ENCODE measurements at regions not wholly inside any gene's neighbourhood (a gene's known extent, or its start where the extent isn't known, plus 50 kb on each side); places are given as distances from the start of the nearest gene placed in this dataset.

GRCh38 chr3:181613191-181613590, 98.5 kb upstream of the SOX2 start:
- no peak for TF ChIP-seq TAF1 (IDR thresholded peaks at IDR 0.05; ENCODE audit: borderline replicate concordance, insufficient read depth, low read length)
- no peak for TF ChIP-seq REST (IDR thresholded peaks at IDR 0.05; ENCODE audit: insufficient read depth in 1 of 2, low read depth in 2 of 2, low read length in 2 of 2)
- TF ChIP-seq POLR2AphosphoS5 (IDR thresholded peaks at IDR 0.05; ENCODE audit: low read depth, low read length) = no peak
- TF ChIP-seq SIN3A (IDR thresholded peaks at IDR 0.05; ENCODE audit: borderline replicate concordance, insufficient read depth, low read length) = no peak
- TF ChIP-seq FOXP2 (optimal IDR thresholded peaks at IDR 0.05; ENCODE audit: borderline replicate concordance, extremely low read depth, extremely low read length, insufficient read depth) = no peak

DNA sequence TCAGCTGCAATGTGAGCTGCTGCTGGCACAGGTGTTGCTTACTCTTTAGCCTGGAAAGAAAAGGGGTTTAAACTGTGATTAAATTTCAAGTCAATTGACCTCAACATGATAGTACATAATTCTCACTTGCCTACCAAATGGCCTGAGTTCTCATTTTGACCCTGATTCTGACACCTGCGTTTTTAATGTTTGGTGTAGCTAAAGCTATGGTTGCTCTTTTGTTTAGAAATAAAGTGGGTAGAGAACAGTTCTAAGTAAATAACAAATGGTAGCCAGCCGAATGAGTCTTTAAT, 100.8 kb upstream of the SOX2 start:
- TF ChIP-seq SIN3A (IDR thresholded peaks at IDR 0.05; ENCODE audit: borderline replicate concordance, insufficient read depth, low read length) = no peak
- TF ChIP-seq FOXP2 (optimal IDR thresholded peaks at IDR 0.05; ENCODE audit: borderline replicate concordance, extremely low read depth, extremely low read length, insufficient read depth) = no peak
- no peak for TF ChIP-seq POLR2AphosphoS5 (IDR thresholded peaks at IDR 0.05; ENCODE audit: low read depth, low read length)
- TF ChIP-seq REST (IDR thresholded peaks at IDR 0.05; ENCODE audit: insufficient read depth in 1 of 2, low read depth in 2 of 2, low read length in 2 of 2) = no peak
- TF ChIP-seq TAF1 (IDR thresholded peaks at IDR 0.05; ENCODE audit: borderline replicate concordance, insufficient read depth, low read length) = no peak

DNA sequence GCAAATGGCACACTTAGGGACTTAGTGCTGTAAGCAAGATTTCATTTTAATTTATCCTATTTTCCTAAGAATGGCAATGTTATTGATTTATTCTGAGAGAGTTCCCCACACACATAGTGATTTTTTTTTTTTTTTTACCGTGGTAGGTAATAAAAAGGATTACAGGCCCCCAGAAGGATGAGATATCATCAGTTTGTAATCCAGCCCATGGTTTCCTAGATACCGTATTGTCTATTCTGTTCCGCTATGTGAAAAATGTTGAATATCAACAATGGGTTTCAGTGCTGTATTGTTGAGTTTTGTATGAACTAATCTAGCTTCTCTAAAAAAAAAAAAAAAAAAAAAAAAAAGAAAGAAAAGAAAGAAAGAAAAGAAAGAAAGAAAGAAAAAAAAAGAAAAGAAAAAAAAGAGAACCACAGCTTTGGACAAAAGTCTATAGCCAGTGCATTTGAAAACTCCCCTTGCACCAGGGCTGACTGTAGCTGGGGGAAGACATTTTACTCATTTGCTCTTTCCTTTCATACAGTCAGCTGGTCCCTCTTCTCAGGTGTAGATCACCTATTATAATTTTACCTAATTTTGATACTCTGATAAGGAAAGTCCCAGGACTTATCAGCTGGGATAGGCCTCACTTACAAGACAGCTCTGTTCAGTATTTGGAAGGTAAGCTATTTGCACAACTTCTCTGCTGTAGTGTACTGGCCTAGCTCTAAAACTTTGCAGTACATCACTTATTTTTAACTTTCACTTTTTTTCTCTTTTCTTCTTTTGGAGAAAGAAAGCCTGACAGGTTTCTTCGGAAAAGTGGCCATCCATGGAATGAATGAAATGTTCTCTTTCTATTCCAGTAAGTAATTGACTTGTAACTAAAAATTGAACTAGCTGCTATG, 101.4 kb upstream of the SOX2 start:
- TF ChIP-seq FOXP2 (optimal IDR thresholded peaks at IDR 0.05; ENCODE audit: borderline replicate concordance, extremely low read depth, extremely low read length, insufficient read depth) = no peak
- no peak for TF ChIP-seq SIN3A (IDR thresholded peaks at IDR 0.05; ENCODE audit: borderline replicate concordance, insufficient read depth, low read length)
- no peak for TF ChIP-seq TAF1 (IDR thresholded peaks at IDR 0.05; ENCODE audit: borderline replicate concordance, insufficient read depth, low read length)
- TF ChIP-seq REST (IDR thresholded peaks at IDR 0.05; ENCODE audit: insufficient read depth in 1 of 2, low read depth in 2 of 2, low read length in 2 of 2) = no peak
- TF ChIP-seq POLR2AphosphoS5 (IDR thresholded peaks at IDR 0.05; ENCODE audit: low read depth, low read length) = no peak

- TF ChIP-seq REST (IDR thresholded peaks at IDR 0.05; ENCODE audit: insufficient read depth in 1 of 2, low read depth in 2 of 2, low read length in 2 of 2) (no peak), POLR2AphosphoS5 (IDR thresholded peaks at IDR 0.05; ENCODE audit: low read depth, low read length) (no peak), TAF1 (IDR thresholded peaks at IDR 0.05; ENCODE audit: borderline replicate concordance, insufficient read depth, low read length) (no peak), SIN3A (IDR thresholded peaks at IDR 0.05; ENCODE audit: borderline replicate concordance, insufficient read depth, low read length) (no peak), FOXP2 (optimal IDR thresholded peaks at IDR 0.05; ENCODE audit: borderline replicate concordance, extremely low read depth, extremely low read length, insufficient read depth) (no peak)
Observed at GRCh38 chr3:181609030-181609767, 102.5 kb upstream of the SOX2 start.

Data from PFSK-1 (cell line).